OCI-LY1 (cell line): ENCODE measurements at regions not wholly inside any gene's neighbourhood (a gene's known extent, or its start where the extent isn't known, plus 50 kb on each side); places are given as distances from the start of the nearest gene placed in this dataset.

Source experiments
- H2AFZ ChIP-seq: fragments of 200-600 bp; sonication (generic), shearing (Covaris generic); 2 replicates; pipeline ENCODE4 v1.6.0; 2014; ENCODE audit warnings: antibody characterized with exemption, mild to moderate bottlenecking, low read length
- H3F3A ChIP-seq: fragments of 200-600 bp; sonication (generic), shearing (Covaris generic); 2 replicates; pipeline ENCODE4 v1.6.0; 2014; ENCODE audit warnings: mild to moderate bottlenecking, antibody characterized with exemption, low read length, moderate library complexity; ENCODE audit not compliant: insufficient read depth
- H3K27ac ChIP-seq: fragments of 200-600 bp; sonication (generic); 2 replicates; pipeline ENCODE4 v1.5.1; 2014; ENCODE audit warnings: low read length, mixed run types, mild to moderate bottlenecking, low read depth; ENCODE audit not compliant: poor library complexity, severe bottlenecking
- H3K27me3 ChIP-seq: fragments of 200-600 bp; sonication (generic); 2 replicates; pipeline ENCODE4 v1.6.0; 2014; ENCODE audit warnings: antibody characterized with exemption, mild to moderate bottlenecking, low read length, moderate library complexity; ENCODE audit not compliant: insufficient read depth
- H3K36me3 ChIP-seq: fragments of 200-600 bp; sonication (generic); 2 replicates; pipeline ENCODE4 v1.6.1; 2014; ENCODE audit warnings: mild to moderate bottlenecking, antibody characterized with exemption, low read length, moderate library complexity, mixed read lengths; ENCODE audit not compliant: insufficient read depth
- H3K4me1 ChIP-seq: fragments of 200-600 bp; sonication (generic); 2 replicates; pipeline ENCODE4 v1.5.1; 2014; ENCODE audit warnings: mild to moderate bottlenecking, low read length, moderate library complexity; ENCODE audit not compliant: insufficient read depth, severe bottlenecking
- H3K4me2 ChIP-seq: fragments of 200-600 bp; sonication (generic), shearing (Covaris generic); 2 replicates; pipeline ENCODE4 v1.6.1; 2014; ENCODE audit warnings: low read length
- H3K4me3 ChIP-seq: fragments of 200-600 bp; sonication (generic); 2 replicates; pipeline ENCODE4 v1.5.1; 2014; ENCODE audit warnings: low read length, low read depth, mild to moderate bottlenecking, mixed read lengths; ENCODE audit not compliant: poor library complexity, severe bottlenecking
- H3K79me2 ChIP-seq: fragments of 200-600 bp; shearing (Covaris generic); 2 replicates; pipeline ENCODE4 v1.6.1; 2016; ENCODE audit warnings: mixed run types, low read length, mixed read lengths; ENCODE audit not compliant: insufficient read depth
- H3K9ac ChIP-seq: fragments of 200-600 bp; sonication (generic), shearing (Covaris generic); 2 replicates; pipeline ENCODE4 v1.6.1; 2014; ENCODE audit warnings: mild to moderate bottlenecking, low read length, mixed read lengths
- H3K9me2 ChIP-seq: fragments of 200-600 bp; sonication (generic), shearing (Covaris generic); 2 replicates; pipeline ENCODE4 v1.6.1; 2014; ENCODE audit warnings: low read depth, mild to moderate bottlenecking, low read length, mixed read lengths
- H3K9me3 ChIP-seq: fragments of 200-600 bp; shearing (Covaris generic); 2 replicates; pipeline ENCODE4 v1.6.1; 2014; ENCODE audit warnings: low read length, mixed read lengths
- H4K20me1 ChIP-seq: fragments of 200-600 bp; sonication (generic), shearing (Covaris generic); 2 replicates; pipeline ENCODE4 v1.6.0; 2016; ENCODE audit warnings: mild to moderate bottlenecking, low read length; ENCODE audit not compliant: insufficient read depth
- CTCF ChIP-seq: fragments of 200-600 bp; sonication (generic), shearing (Covaris generic); IDR thresholded peaks from 2 replicates; pipeline ENCODE4 v1.5.1; 2017; ENCODE audit warnings: mild to moderate bottlenecking, antibody characterized with exemption, low read length, moderate library complexity, mixed read lengths
- EZH2 ChIP-seq: fragments of 200-600 bp; sonication (generic), shearing (Covaris generic); IDR thresholded peaks from 2 replicates; pipeline ENCODE4 v1.8.0; 2017; ENCODE audit warnings: borderline replicate concordance, mixed run types, mild to moderate bottlenecking, antibody characterized with exemption, low read length, moderate library complexity, mixed read lengths

GRCh38 chr5:90037646-90038045 is 371.9 kb downstream of the CETN3 start:
- no peaks in the 10 kb centered on the region for H3K9me3 ChIP-seq
- no peaks in the 10 kb centered on the region for H3K4me1 ChIP-seq
- H3K27ac ChIP-seq = no peak overlapping the region
- H3K9me2 ChIP-seq = no peaks in the 10 kb centered on the region
- H3K9ac ChIP-seq = no peak overlapping the region
- no peak overlapping the region for H3K4me3 ChIP-seq
- no peaks in the 10 kb centered on the region for H3K27me3 ChIP-seq
- H4K20me1 ChIP-seq = no peaks in the 10 kb centered on the region
- H3K79me2 ChIP-seq = no peaks in the 10 kb centered on the region
- no peak overlapping the region for H2AFZ ChIP-seq
- H3F3A ChIP-seq = no peaks in the 10 kb centered on the region
- no peak for TF ChIP-seq EZH2
- TF ChIP-seq CTCF = no peak
- no peaks in the 10 kb centered on the region for H3K36me3 ChIP-seq
- no peak overlapping the region for H3K4me2 ChIP-seq

DNA sequence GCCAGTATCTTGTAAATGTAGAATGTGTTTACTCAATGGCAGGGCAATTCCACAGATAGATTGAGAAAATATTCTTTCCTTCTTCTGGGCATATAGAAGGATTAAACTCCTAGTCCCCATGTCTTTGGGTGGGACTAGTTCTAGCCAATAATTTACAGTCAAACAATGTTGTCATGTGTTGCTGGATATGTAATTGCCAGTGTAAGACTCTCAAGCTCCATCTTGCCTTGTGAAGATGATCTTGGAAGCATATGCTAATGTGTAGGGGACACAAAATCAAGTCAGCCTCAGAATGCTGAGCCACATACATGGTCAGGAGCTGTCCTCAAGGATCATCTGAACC is 386.9 kb downstream of the CETN3 start:
- H4K20me1 ChIP-seq = no peaks in the 10 kb centered on the region
- H3K4me1 ChIP-seq = no peaks in the 10 kb centered on the region
- peaks cover 3% of the 10 kb centered on the region; the same call in 1 of the 2 replicates for H3K9me2 ChIP-seq
- H3K27ac ChIP-seq = no peak overlapping the region
- H3K4me3 ChIP-seq = no peak overlapping the region
- no peak overlapping the region for H3K4me2 ChIP-seq
- H3K9ac ChIP-seq = no peak overlapping the region
- H3F3A ChIP-seq = no peaks in the 10 kb centered on the region
- H3K79me2 ChIP-seq = no peaks in the 10 kb centered on the region
- no peaks in the 10 kb centered on the region for H3K36me3 ChIP-seq
- no peak overlapping the region for H2AFZ ChIP-seq
- H3K27me3 ChIP-seq = no peaks in the 10 kb centered on the region
- TF ChIP-seq EZH2 (no peak), CTCF (no peak)
- no peaks in the 10 kb centered on the region for H3K9me3 ChIP-seq

GRCh38 chr5:90022002-90022710 is 387.4 kb downstream of the CETN3 start:
- Histone ChIP-seq H3K79me2 (no peaks in the 10 kb centered on the region), H3K4me1 (no peaks in the 10 kb centered on the region), H4K20me1 (no peaks in the 10 kb centered on the region), H3K36me3 (no peaks in the 10 kb centered on the region), H3K9me2 (peaks cover 3% of the 10 kb centered on the region; the same call in 1 of the 2 replicates), H3K27ac (no peak overlapping the region), H3K4me3 (no peak overlapping the region), H3K9me3 (no peaks in the 10 kb centered on the region), H2AFZ (no peak overlapping the region), H3K9ac (no peak overlapping the region), H3K4me2 (no peak overlapping the region), H3F3A (no peaks in the 10 kb centered on the region), H3K27me3 (no peaks in the 10 kb centered on the region)
- TF ChIP-seq EZH2 (no peak), CTCF (no peak)
